NOMO-1 (cell line): ENCODE measurements at regions not wholly inside any gene's neighbourhood (a gene's known extent, or its start where the extent isn't known, plus 50 kb on each side); places are given as distances from the start of the nearest gene placed in this dataset.

ENCODE experiments used
- DNase-seq, 2 experiments: peaks; one replicate each; lab custom pipeline; 2025; ENCODE audit not compliant: unreplicated experiment in 2 of 2; lab: John Stamatoyannopoulos, UW

DNA sequence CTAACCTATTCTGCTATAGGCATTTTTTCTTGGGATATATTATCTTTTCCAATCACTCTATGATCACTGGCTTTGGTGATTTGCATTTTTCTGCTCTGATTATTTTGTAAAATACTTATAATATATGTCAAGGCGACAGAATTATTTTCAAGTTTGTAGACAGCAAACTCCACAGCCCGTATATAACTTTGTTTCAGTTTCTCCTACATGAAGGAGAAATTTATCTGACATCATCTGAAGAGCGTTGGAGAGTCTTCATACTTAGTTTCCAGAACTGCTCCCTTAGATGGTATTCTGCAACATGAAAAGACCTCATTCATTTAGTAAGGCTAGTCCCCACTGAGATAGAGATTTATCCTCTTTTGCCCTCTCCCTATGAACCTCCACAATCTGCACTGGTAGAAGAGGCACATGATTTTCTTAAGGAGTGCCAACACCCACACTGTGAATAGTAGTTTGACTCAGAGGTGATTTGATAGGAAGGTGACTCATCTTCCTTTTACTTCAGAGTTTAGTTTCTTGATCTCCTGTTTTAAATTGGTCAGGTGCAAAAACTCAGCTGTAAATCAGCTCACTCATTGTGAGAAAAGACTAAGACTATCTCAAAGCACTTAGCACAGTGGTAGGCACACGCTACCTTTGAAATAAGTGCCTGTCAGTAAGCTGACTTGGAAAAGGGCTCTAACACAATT lies 1848.6 kb upstream of the CELF4 start:
- no peak for DNase-seq

- no peak for DNase-seq
These were observed 1841.3 kb upstream of the CELF4 start for GRCh38 chr18:39406941-39407340.

GRCh38 chr18:39403121-39403520 lies 1837.5 kb upstream of the CELF4 start:
- DNase-seq, result no peak

- DNase-seq, result no peak
These were observed 1834.1 kb upstream of the CELF4 start for GRCh38 chr18:39399662-39400061.

GRCh38 chr18:39396168-39396567 lies 1830.6 kb upstream of the CELF4 start:
- DNase-seq, result no peak

DNA sequence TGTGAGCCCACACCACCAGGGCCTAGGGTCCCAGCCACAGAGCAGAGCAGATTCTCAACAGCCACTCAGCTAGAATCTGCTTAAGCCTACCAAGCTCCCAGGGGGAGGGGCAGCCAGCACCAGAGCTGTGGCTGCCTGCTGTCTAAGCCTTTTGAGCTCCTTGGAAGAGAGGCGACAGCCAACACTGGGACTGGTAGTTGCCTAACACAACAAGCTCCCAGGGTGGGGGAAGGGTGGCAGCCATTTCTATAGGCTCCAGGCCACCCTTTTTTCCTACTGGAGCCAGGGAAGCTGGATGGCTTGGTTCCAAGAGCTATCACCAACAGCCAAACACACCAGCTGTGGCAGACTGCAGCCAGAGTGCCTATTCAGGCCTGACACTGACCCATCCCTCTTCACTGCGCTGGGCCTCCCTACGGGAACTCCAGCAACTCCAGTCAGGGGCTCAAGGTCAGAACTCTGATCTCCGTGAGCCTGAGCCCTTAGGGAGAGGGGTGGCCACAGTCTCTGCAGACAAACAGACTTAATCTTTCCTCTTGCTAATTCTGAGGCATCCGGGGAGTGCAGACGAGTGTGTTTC lies 1824.3 kb upstream of the CELF4 start:
- no peak for DNase-seq

GRCh38 chr18:39380866-39381265 lies 1815.3 kb upstream of the CELF4 start:
- DNase-seq, result no peak

- no peak for DNase-seq
These were observed 1814.7 kb upstream of the CELF4 start for GRCh38 chr18:39380186-39380725.

DNA sequence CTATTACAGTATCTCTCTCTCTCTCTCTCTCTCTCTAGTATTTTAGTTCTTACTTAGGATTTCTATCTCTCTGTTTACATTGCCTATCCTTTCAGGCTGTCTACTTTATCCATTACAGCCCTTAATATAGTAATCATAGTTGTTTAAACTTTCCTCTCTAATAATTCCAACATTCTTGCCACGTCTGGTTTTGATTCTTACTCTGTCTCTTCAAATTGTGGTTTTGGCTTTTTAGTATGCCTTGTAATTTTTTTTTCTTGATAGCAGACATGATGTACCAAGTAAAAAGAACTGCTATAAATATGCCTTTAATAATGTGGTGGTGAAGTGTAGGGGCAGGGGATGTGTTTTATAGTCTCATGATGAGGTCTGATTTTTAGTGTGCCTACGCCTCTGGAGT lies 1809.5 kb upstream of the CELF4 start:
- no peak for DNase-seq

GRCh38 chr18:39371996-39372395 lies 1806.4 kb upstream of the CELF4 start:
- DNase-seq, result no peak

DNA sequence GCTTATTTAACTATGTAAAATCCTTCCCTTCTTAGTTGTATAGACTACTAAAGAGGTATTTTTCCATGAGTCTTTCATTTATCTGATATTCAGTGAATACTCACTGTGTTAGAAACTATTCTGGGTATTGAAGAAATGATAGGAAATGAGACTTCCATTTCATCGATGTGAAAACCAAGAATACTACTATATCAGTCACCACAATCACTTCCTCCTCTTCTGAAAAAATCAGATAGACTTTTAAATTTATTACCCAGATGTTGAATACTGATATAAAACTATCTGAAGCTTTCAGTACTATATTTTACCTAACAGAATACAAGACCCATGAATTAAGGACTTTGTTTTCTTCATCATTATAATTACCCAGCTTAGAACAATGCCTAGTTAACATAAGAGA lies 1801.1 kb upstream of the CELF4 start:
- DNase-seq, result no peak

DNA sequence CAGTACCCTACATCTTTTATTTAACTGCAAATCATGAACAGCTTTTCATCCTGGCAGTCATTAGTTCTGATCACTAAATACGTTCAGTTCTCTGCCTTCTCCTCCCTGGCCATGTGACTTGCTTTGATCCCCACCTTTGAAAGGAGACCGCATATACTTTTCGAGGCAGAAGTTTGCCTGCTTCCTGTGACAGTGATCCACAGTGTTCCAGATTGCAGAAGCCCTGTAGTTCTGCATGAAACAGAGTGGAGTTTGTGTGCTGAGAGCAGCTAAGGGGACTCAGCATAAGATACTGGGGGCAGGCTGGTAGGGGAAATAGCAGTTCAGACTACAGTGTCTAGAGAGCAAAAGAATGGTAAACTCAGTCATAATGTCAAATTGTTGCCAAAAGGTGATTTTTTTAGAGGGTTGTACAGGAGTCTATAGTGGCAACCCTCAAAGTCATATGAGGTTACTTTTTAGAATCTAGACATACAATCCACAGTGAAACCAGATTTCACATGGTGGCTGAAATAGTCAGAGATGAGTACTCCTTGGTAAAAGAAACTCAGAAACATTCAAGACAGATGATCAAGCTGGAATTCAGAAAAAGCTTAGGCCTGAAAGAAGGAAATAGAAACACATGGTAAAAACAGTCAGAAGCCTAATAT lies 1800.4 kb upstream of the CELF4 start:
- DNase-seq, result no peak

DNA sequence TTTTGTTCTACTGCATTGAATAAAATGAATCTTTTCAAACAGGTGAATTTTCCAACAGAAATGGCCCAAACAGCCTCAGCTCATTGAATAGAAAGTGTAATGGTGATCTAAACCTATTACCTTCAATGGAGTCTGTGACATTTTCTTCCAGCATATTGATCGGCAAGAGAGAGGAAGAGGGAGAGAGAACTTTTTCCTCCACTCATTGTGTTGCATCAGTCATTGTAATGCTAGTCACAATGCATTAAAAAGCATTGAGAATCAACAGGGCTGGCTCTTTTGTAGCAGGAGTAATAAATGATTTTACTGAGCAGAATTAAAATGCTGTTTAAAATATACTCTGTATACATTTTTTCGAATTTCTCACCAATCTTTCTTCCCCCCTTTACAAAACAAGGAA lies 1794.5 kb upstream of the CELF4 start:
- no peak for DNase-seq

- DNase-seq, result no peak
These were observed 1794.0 kb upstream of the CELF4 start for GRCh38 chr18:39359636-39360035.

DNA sequence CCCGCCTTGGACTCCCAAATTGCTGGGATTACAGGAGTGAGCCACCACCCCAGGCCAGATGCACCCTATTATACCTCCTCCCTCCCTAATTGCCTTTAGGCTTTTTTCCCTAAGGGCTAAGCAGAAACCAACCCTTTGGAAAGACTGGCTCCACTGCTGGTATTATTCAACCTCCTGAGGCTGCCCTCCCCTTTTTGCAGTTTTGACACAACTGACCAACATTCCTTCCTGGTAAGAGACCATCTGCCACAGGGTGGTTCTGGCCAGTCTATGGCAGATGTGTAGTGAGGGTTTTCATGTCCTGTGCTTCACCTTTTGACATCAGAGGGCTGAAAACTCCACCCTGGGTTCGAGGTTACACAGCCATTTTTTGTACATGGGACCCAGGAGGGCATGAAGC lies 1785.3 kb upstream of the CELF4 start:
- no peak for DNase-seq

DNA sequence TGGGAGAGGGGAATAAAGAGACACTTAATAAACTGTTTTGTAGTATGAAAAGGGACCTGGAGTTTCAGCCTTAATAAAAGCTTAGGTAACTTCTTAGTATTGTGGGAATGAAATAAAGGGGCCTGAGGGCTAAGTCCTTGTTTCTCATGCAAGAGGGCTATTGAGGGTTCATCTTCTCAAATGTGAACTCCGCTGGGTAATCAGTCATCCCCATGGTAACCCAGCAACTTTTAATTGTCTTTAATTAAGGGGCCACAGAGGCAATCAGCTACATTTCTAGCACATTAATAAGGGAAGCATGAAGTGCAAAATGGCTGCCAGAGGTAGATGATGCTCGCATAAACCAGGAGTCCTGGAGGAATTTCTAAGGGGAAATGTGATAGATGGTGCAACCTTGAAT lies 1784.2 kb upstream of the CELF4 start:
- DNase-seq, result no peak

DNA sequence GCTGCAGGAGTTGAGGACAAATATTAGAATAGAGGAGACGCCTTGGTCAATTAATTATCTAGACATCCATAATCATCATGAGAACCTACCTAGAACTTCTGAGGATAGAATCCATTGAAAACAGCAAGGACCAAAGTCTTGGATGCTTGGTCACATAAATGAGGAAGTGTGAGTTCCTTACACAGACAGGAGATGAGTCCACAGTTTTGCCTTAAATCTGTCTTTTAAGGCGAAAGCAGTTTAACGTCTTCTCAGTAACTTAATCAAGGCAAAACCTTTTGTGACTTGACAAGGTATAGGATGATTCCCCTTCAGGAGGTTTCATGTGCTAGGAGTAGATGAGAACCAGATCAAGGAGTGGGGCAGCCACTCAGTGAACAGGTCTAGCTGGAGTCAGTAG lies 1783.2 kb upstream of the CELF4 start:
- no peak for DNase-seq

DNA sequence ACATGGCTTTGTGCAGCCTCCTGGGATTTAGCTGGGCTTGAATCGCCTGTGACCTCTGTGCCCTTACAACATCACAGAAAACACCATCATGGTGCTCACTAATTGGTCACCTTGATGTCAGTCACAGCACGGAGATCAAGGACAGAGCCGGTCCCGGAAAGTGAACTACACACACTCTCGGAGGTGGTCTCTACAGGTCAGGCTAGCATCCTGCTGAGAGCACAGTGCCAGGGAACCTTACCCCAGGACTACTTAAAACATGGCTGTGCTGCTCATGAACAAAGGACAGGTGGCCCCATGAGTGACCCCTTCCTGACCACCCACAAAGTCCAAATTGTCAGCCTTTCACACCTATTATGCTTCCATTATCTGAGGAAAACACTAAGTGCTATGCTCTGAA lies 1782.1 kb upstream of the CELF4 start:
- DNase-seq, result no peak

GRCh38 chr18:39346916-39347315 lies 1781.3 kb upstream of the CELF4 start:
- no peak for DNase-seq

DNA sequence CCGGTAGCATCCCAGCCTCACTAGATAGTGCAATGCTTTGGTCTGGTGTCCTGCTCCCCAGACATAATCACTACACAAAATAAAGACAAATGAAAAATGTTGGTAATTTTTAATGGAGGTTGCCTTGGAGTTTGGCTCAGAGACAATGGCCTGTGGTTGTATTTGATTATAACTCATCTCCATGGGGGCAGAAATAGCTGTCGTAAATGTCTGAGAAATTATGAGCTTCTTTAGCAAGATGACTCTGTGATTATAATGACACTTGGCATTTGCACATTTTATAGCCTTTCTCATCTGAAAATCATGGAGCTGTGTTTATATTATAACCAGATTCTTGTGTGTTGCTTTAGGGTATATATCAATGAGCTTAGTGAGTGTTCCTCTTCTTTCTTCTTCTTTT lies 1779.7 kb upstream of the CELF4 start:
- DNase-seq, result no peak

DNA sequence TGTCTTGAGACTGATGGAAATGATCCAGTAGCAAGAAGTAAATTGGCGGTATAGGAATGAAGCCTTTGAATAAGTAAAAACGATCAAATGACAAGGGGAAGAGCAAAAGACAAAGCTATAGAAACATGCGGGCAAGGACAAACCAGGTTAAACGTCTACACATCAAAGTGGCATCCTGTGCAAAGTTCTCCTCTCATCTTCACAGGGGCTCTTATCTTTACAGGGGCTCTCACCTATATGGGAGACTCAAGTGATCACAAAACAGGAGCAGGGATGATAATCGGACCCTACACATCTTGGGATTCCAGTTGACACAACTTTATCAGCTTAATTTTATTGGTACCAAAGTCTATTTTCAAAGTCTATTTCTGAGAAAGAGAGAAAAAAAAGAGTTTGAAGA lies 1778.9 kb upstream of the CELF4 start:
- DNase-seq, result no peak

DNA sequence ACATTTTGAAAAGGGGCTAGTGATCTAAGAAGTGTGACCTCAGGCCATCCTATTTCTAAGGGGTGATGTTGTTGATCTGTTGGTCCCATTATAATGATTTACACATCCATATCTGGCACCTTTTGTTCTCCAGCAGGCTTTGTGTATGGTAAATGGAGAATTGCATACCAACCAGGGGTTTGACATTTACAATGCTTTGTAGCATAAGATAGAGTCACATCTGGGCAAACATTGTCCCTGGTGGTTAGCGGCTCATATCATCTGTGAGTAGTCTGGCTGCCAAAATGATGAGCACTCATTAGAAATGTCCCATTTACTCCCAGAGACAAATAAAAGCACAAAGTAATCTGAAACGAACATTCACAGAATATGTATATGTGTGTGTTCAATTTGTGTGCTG lies 1775.5 kb upstream of the CELF4 start:
- no peak for DNase-seq
